ENCODE measurements at regions not wholly inside any gene's neighbourhood (a gene's known extent, or its start where the extent isn't known, plus 50 kb on each side); places are given as distances from the start of the nearest gene placed in this dataset.

- H3K79me2 ChIP-seq (ENCODE audit: control insufficient read depth, insufficient read depth, low read length), result no peaks in the 10 kb centered on the region
- H4K20me1 ChIP-seq (replicated peaks; ENCODE audit: control insufficient read depth, extremely low read depth, insufficient read depth, low read length), result no peaks in the 10 kb centered on the region
- no peak overlapping the region for H3K4me2 ChIP-seq (ENCODE audit: insufficient read depth, low read length)
- H3K36me3 ChIP-seq (ENCODE audit: control insufficient read depth in 2 of 2, extremely low read depth in 1 of 2, insufficient read depth in 2 of 2, low read length in 2 of 2), result no peaks in the 10 kb centered on the region
- BruUV-seq (replicated peaks), result no TSS peak
- no peak for FAIRE-seq
- intact Hi-C loops (cut with micrococcal nuclease) (no loop called here), dilution Hi-C loops (cut with MboI; ENCODE audit: extremely low pct_ligation_motif_present, low sequenced_read_pairs) (no loop called here)
- TF ChIP-seq FOS (IDR thresholded peaks at IDR 0.05; ENCODE audit: borderline replicate concordance, insufficient read depth, low read length) (no peak), GATA2 (IDR thresholded peaks at IDR 0.05; ENCODE audit: insufficient read depth, insufficient read length, low read depth, low read length) (no peak), POLR2AphosphoS5 (IDR thresholded peaks at IDR 0.05; ENCODE audit: insufficient read depth, low read depth, low read length) (no peak), POLR2A (IDR thresholded peaks at IDR 0.05; ENCODE audit: low read depth, low read length) (no peak), EZH2 (IDR thresholded peaks at IDR 0.05; ENCODE audit: borderline replicate concordance, low read depth, low read length, severe bottlenecking) (no peak), MYC (IDR thresholded peaks at IDR 0.05; ENCODE audit: low read depth, low read length) (no peak), MAX (IDR thresholded peaks at IDR 0.05; ENCODE audit: insufficient read depth, insufficient read length) (no peak)
- H2AFZ ChIP-seq (ENCODE audit: low read depth, low read length), result no peak overlapping the region
- DNase-seq (ENCODE audit: low read depth, low spot score), result no peak
- H3K9me3 ChIP-seq (replicated peaks; ENCODE audit: control insufficient read depth, insufficient read depth, low read length), result peaks cover 6% of the 10 kb centered on the region
- H3K9me1 ChIP-seq (replicated peaks; ENCODE audit: control insufficient read depth, extremely low read depth, insufficient read depth, low read length), result no peaks in the 10 kb centered on the region
- CTCF ChIA-PET, result no interaction called here
- POLR2A ChIA-PET, result no interaction called here
- H3K4me3 ChIP-seq (replicated peaks in 1 of 3; ENCODE audit: insufficient read depth in 1 of 3, low read depth in 1 of 3, low read length in 3 of 3), result no peak overlapping the region
- no peak overlapping the region for H3K27ac ChIP-seq (ENCODE audit: insufficient read depth, low read depth, low read length)
- no peaks in the 10 kb centered on the region for H3K4me1 ChIP-seq (ENCODE audit: control insufficient read depth, extremely low read depth, insufficient read depth, low read length)
- H3K27me3 ChIP-seq (ENCODE audit: control insufficient read depth in 2 of 2, insufficient read depth in 2 of 2, low read length in 2 of 2), result no peaks in the 10 kb centered on the region
- no peak overlapping the region for H3K9ac ChIP-seq (replicated peaks; ENCODE audit: extremely low read depth, insufficient read depth, low read length)
Observed at GRCh38 chr2:14232217-14232616, 400.3 kb upstream of the LRATD1 start.

GRCh38 chr2:14234911-14235310, 397.6 kb upstream of the LRATD1 start:
- Histone ChIP-seq H3K4me2 (ENCODE audit: insufficient read depth, low read length) (no peak overlapping the region), H3K27me3 (ENCODE audit: control insufficient read depth in 2 of 2, insufficient read depth in 2 of 2, low read length in 2 of 2) (no peaks in the 10 kb centered on the region), H3K9ac (replicated peaks; ENCODE audit: extremely low read depth, insufficient read depth, low read length) (no peak overlapping the region), H3K4me1 (ENCODE audit: control insufficient read depth, extremely low read depth, insufficient read depth, low read length) (no peaks in the 10 kb centered on the region), H3K9me3 (replicated peaks; ENCODE audit: control insufficient read depth, insufficient read depth, low read length) (peaks cover 6% of the 10 kb centered on the region), H2AFZ (ENCODE audit: low read depth, low read length) (no peak overlapping the region), H3K4me3 (replicated peaks in 1 of 3; ENCODE audit: insufficient read depth in 1 of 3, low read depth in 1 of 3, low read length in 3 of 3) (no peak overlapping the region), H3K9me1 (replicated peaks; ENCODE audit: control insufficient read depth, extremely low read depth, insufficient read depth, low read length) (no peaks in the 10 kb centered on the region), H3K27ac (ENCODE audit: insufficient read depth, low read depth, low read length) (no peak overlapping the region), H4K20me1 (replicated peaks; ENCODE audit: control insufficient read depth, extremely low read depth, insufficient read depth, low read length) (no peaks in the 10 kb centered on the region), H3K79me2 (ENCODE audit: control insufficient read depth, insufficient read depth, low read length) (no peaks in the 10 kb centered on the region), H3K36me3 (ENCODE audit: control insufficient read depth in 2 of 2, extremely low read depth in 1 of 2, insufficient read depth in 2 of 2, low read length in 2 of 2) (no peaks in the 10 kb centered on the region)
- ChIA-PET CTCF (no interaction called here), POLR2A (no interaction called here)
- BruUV-seq (replicated peaks), result no TSS peak
- DNase-seq (ENCODE audit: low read depth, low spot score), result no peak
- TF ChIP-seq EZH2 (IDR thresholded peaks at IDR 0.05; ENCODE audit: borderline replicate concordance, low read depth, low read length, severe bottlenecking), result no peak
- TF ChIP-seq JUN (IDR thresholded peaks at IDR 0.05; ENCODE audit: borderline replicate concordance, insufficient read depth, insufficient read length, low read depth), result no peak
- no peak for TF ChIP-seq POLR2A (IDR thresholded peaks at IDR 0.05; ENCODE audit: low read depth, low read length)
- TF ChIP-seq MAX (IDR thresholded peaks at IDR 0.05; ENCODE audit: insufficient read depth, insufficient read length), result no peak
- TF ChIP-seq POLR2AphosphoS5 (IDR thresholded peaks at IDR 0.05; ENCODE audit: insufficient read depth, low read depth, low read length), result no peak
- no peak for TF ChIP-seq FOS (IDR thresholded peaks at IDR 0.05; ENCODE audit: borderline replicate concordance, insufficient read depth, low read length)
- TF ChIP-seq CTCF (IDR thresholded peaks at IDR 0.05; ENCODE audit: extremely low read depth in 1 of 2, insufficient read depth in 1 of 2, low read depth in 1 of 2, low read length in 2 of 2), result no peak
- TF ChIP-seq GATA2 (IDR thresholded peaks at IDR 0.05; ENCODE audit: insufficient read depth, insufficient read length, low read depth, low read length), result no peak
- no peak for TF ChIP-seq MYC (IDR thresholded peaks at IDR 0.05; ENCODE audit: low read depth, low read length)
- dilution Hi-C loops (cut with MboI; ENCODE audit: extremely low pct_ligation_motif_present, low sequenced_read_pairs) (no loop called here), intact Hi-C loops (cut with micrococcal nuclease) (no loop called here)
- FAIRE-seq, result no peak

All from endothelial cell of umbilical vein (primary cell).